Mucosa of rectum (tissue), 2 donors: ENCODE measurements at regions not wholly inside any gene's neighbourhood (a gene's known extent, or its start where the extent isn't known, plus 50 kb on each side); places are given as distances from the start of the nearest gene placed in this dataset.

Experiments
- H3K27ac ChIP-seq, 2 donors: one replicate each; pipeline ENCODE4 v1.7.0; 2013; ENCODE audit warnings: inconsistent platforms in 2 of 2, low read depth in 2 of 2, low read length in 2 of 2
- H3K27me3 ChIP-seq, 2 donors: one replicate each; pipeline ENCODE4 v1.7.0; 2013; ENCODE audit warnings: low read length in 2 of 2; ENCODE audit not compliant: control insufficient read depth in 2 of 2, insufficient read depth in 2 of 2
- H3K36me3 ChIP-seq, 2 donors: one replicate each; pipeline ENCODE4 v1.7.0; 2013; ENCODE audit warnings: low read length in 2 of 2; ENCODE audit not compliant: control insufficient read depth in 2 of 2, insufficient read depth in 2 of 2
- H3K4me1 ChIP-seq, 2 donors: one replicate each; pipeline ENCODE4 v1.7.0; 2013; ENCODE audit warnings: low read length in 2 of 2, mild to moderate bottlenecking in 1 of 2; ENCODE audit not compliant: control insufficient read depth in 2 of 2, insufficient read depth in 2 of 2
- H3K4me3 ChIP-seq, 2 donors: one replicate each; pipeline ENCODE4 v1.7.0; 2013; ENCODE audit warnings: low read length in 2 of 2
- H3K9ac ChIP-seq, 2 donors: one replicate each; pipeline ENCODE4 v1.7.0; 2013; ENCODE audit warnings: low read length in 2 of 2, low read depth in 1 of 2, mild to moderate bottlenecking in 1 of 2
- H3K9me3 ChIP-seq, 2 donors: one replicate each; pipeline ENCODE4 v1.7.0; 2013; ENCODE audit warnings: low read length in 2 of 2; ENCODE audit not compliant: control insufficient read depth in 2 of 2
- donor health status: healthy.
- donor health status: Normal muscosa, but diverticular disease.

- H3K9ac ChIP-seq, result no peak overlapping the region
- H3K4me1 ChIP-seq, result no peaks in the 10 kb centered on the region
- H3K4me3 ChIP-seq, result no peak overlapping the region
- no peaks in the 10 kb centered on the region for H3K9me3 ChIP-seq
- H3K36me3 ChIP-seq, result no peaks in the 10 kb centered on the region
- no peak overlapping the region for H3K27ac ChIP-seq
- no peaks in the 10 kb centered on the region for H3K27me3 ChIP-seq
These were observed 129.7 kb upstream of the MYOCD start for GRCh38 chr17:12536021-12536420.

GRCh38 chr17:12536472-12536871, 129.2 kb upstream of the MYOCD start:
- Histone ChIP-seq H3K9ac (no peak overlapping the region), H3K27ac (no peak overlapping the region), H3K36me3 (no peaks in the 10 kb centered on the region), H3K9me3 (no peaks in the 10 kb centered on the region), H3K4me3 (no peak overlapping the region), H3K4me1 (no peaks in the 10 kb centered on the region), H3K27me3 (no peaks in the 10 kb centered on the region)

- H3K27ac ChIP-seq, result no peak overlapping the region
- H3K36me3 ChIP-seq, result no peaks in the 10 kb centered on the region
- H3K4me3 ChIP-seq, result no peak overlapping the region
- H3K27me3 ChIP-seq, result no peaks in the 10 kb centered on the region
- no peaks in the 10 kb centered on the region for H3K9me3 ChIP-seq
- H3K4me1 ChIP-seq, result no peaks in the 10 kb centered on the region
- H3K9ac ChIP-seq, result no peak overlapping the region
These were observed 128.3 kb upstream of the MYOCD start for GRCh38 chr17:12537436-12537835.

- H3K9ac ChIP-seq, result no peak overlapping the region
- H3K4me3 ChIP-seq, result no peak overlapping the region
- no peaks in the 10 kb centered on the region for H3K4me1 ChIP-seq
- H3K27ac ChIP-seq, result no peak overlapping the region
- no peaks in the 10 kb centered on the region for H3K9me3 ChIP-seq
- H3K36me3 ChIP-seq, result no peaks in the 10 kb centered on the region
- H3K27me3 ChIP-seq, result no peaks in the 10 kb centered on the region
These were observed 127.7 kb upstream of the MYOCD start for GRCh38 chr17:12538003-12538402.

GRCh38 chr17:12545877-12546513, 119.7 kb upstream of the MYOCD start:
- H3K27me3 ChIP-seq, result no peaks in the 10 kb centered on the region
- no peaks in the 10 kb centered on the region for H3K4me1 ChIP-seq
- no peak overlapping the region for H3K4me3 ChIP-seq
- no peaks in the 10 kb centered on the region for H3K36me3 ChIP-seq
- H3K27ac ChIP-seq, result no peak overlapping the region
- no peaks in the 10 kb centered on the region for H3K9me3 ChIP-seq
- no peak overlapping the region for H3K9ac ChIP-seq

- no peak overlapping the region for H3K27ac ChIP-seq
- no peak overlapping the region for H3K9ac ChIP-seq
- no peaks in the 10 kb centered on the region for H3K27me3 ChIP-seq
- H3K4me3 ChIP-seq, result no peak overlapping the region
- no peaks in the 10 kb centered on the region for H3K9me3 ChIP-seq
- no peaks in the 10 kb centered on the region for H3K4me1 ChIP-seq
- H3K36me3 ChIP-seq, result no peaks in the 10 kb centered on the region
These were observed 118.7 kb upstream of the MYOCD start for GRCh38 chr17:12546983-12547382.

- Histone ChIP-seq H3K36me3 (no peaks in the 10 kb centered on the region), H3K4me1 (no peaks in the 10 kb centered on the region), H3K9ac (no peak overlapping the region), H3K4me3 (no peak overlapping the region), H3K27ac (no peak overlapping the region), H3K9me3 (no peaks in the 10 kb centered on the region), H3K27me3 (no peaks in the 10 kb centered on the region)
These were observed 117.9 kb upstream of the MYOCD start for GRCh38 chr17:12547831-12548230.

GRCh38 chr17:12548558-12548957, 117.1 kb upstream of the MYOCD start:
- Histone ChIP-seq H3K4me1 (no peaks in the 10 kb centered on the region), H3K9ac (no peak overlapping the region), H3K27me3 (no peaks in the 10 kb centered on the region), H3K4me3 (no peak overlapping the region), H3K27ac (no peak overlapping the region), H3K9me3 (no peaks in the 10 kb centered on the region), H3K36me3 (no peaks in the 10 kb centered on the region)

GRCh38 chr17:12549499-12550041, 116.1 kb upstream of the MYOCD start:
- H3K4me1 ChIP-seq, result no peaks in the 10 kb centered on the region
- no peaks in the 10 kb centered on the region for H3K36me3 ChIP-seq
- no peak overlapping the region for H3K27ac ChIP-seq
- H3K9me3 ChIP-seq, result no peaks in the 10 kb centered on the region
- no peak overlapping the region for H3K9ac ChIP-seq
- H3K27me3 ChIP-seq, result no peaks in the 10 kb centered on the region
- H3K4me3 ChIP-seq, result no peak overlapping the region

GRCh38 chr17:12553625-12554024, 112.1 kb upstream of the MYOCD start:
- Histone ChIP-seq H3K9ac (no peak overlapping the region), H3K4me3 (no peak overlapping the region)

More at GRCh38 chr17:12553625-12554024, 112.1 kb upstream of the MYOCD start:
- Histone ChIP-seq H3K9me3 (no peaks in the 10 kb centered on the region), H3K4me1 (no peaks in the 10 kb centered on the region), H3K36me3 (no peaks in the 10 kb centered on the region), H3K27ac (no peak overlapping the region), H3K27me3 (no peaks in the 10 kb centered on the region)
